ENCODE measurements at regions not wholly inside any gene's neighbourhood (a gene's known extent, or its start where the extent isn't known, plus 50 kb on each side); places are given as distances from the start of the nearest gene placed in this dataset.

DNA sequence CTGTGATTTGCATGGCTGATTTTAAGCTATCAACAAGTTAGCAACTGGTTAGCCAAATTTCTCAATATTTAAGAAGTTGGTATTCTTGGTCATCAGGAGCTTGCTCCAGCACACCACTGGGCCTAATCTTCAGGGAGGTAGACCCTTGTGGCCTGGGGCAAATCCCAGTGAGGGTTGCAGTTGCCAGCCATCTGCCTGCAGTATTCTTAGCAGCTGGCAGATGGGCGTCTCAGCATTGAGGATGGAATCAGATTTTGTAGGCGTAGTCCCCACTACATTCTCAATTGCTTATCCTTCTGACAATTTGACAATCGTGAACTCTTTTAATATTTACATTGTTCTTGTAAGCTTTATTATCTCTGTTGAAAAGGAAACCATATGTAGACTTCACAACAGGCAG lies 1266.2 kb downstream of the SLITRK5 start:
- WGBS: 95% methylated on average over 3 of the region's 3 CpGs
- no peaks in the 10 kb centered on the region for H3K4me1 ChIP-seq (ENCODE audit: control insufficient read depth in 2 of 2, insufficient read depth in 2 of 2, low read length in 2 of 2)
- no peak for DNase-seq (ENCODE audit: low read depth in 6 of 9, low spot score in 9 of 9)
- no peak overlapping the region for H3K27ac ChIP-seq (ENCODE audit: low read depth in 1 of 2, low read length in 1 of 2)
- H3K27me3 ChIP-seq (ENCODE audit: control insufficient read depth in 2 of 2, insufficient read depth in 1 of 2, low read length in 1 of 2): no peaks in the 10 kb centered on the region
- no peak overlapping the region for H3K4me3 ChIP-seq (ENCODE audit: low read length in 2 of 2)
- H3K36me3 ChIP-seq (ENCODE audit: control insufficient read depth in 2 of 2, insufficient read depth in 2 of 2, low read length in 1 of 2): no peaks in the 10 kb centered on the region
- H3K9me3 ChIP-seq (ENCODE audit: control insufficient read depth in 2 of 2, insufficient read depth in 1 of 2, low read length in 1 of 2): no peaks in the 10 kb centered on the region

DNA sequence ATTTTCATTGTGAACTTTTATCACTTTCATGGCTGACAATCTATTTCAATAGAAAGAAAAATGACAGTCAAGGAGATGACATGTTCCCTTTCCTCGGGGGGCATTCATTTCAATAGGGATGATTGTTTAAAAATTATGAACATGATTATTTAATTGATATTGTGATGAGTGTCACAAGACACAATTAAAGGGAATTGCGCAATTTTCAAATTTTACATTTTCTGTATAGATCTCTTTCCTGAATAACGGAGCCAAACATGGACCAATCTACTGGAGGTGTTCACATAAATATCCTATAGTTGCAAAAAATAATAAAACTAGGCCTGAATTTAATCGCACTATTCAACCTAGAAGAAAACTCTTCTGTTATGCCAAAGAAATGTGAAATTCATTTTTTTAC lies 1274.6 kb downstream of the SLITRK5 start:
- H3K4me3 ChIP-seq (ENCODE audit: low read length in 2 of 2): no peak overlapping the region
- H3K9me3 ChIP-seq (ENCODE audit: control insufficient read depth in 2 of 2, insufficient read depth in 1 of 2, low read length in 1 of 2): no peaks in the 10 kb centered on the region
- no peaks in the 10 kb centered on the region for H3K27me3 ChIP-seq (ENCODE audit: control insufficient read depth in 2 of 2, insufficient read depth in 1 of 2, low read length in 1 of 2)
- no peaks in the 10 kb centered on the region for H3K36me3 ChIP-seq (ENCODE audit: control insufficient read depth in 2 of 2, insufficient read depth in 2 of 2, low read length in 1 of 2)
- WGBS: 95% methylated on average over 4 of the region's 4 CpGs
- H3K27ac ChIP-seq (ENCODE audit: low read depth in 1 of 2, low read length in 1 of 2): no peak overlapping the region
- H3K4me1 ChIP-seq (ENCODE audit: control insufficient read depth in 2 of 2, insufficient read depth in 2 of 2, low read length in 2 of 2): no peaks in the 10 kb centered on the region
- DNase-seq (ENCODE audit: low read depth in 6 of 9, low spot score in 9 of 9): no peak

DNA sequence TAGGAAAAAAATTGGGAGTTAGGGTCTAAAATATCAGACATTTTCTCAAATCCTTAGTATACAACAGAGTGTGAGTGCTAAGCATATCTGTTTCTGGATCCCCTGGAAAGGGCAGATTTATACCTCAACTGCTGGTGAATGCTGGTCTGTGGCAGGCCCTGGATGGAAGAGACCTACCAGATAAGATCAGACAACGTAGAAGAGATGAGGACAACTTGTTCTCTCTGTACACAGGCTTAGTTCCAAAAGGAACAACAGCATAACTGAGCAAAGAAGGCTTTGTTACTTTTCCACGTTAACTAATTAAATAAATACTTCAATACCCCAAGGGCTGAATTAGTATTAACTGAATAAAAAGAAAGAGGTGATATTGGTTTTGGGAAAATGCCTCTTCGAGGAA lies 1277.3 kb downstream of the SLITRK5 start:
- Histone ChIP-seq H3K4me1 (ENCODE audit: control insufficient read depth in 2 of 2, insufficient read depth in 2 of 2, low read length in 2 of 2) (no peaks in the 10 kb centered on the region), H3K9me3 (ENCODE audit: control insufficient read depth in 2 of 2, insufficient read depth in 1 of 2, low read length in 1 of 2) (no peaks in the 10 kb centered on the region), H3K36me3 (ENCODE audit: control insufficient read depth in 2 of 2, insufficient read depth in 2 of 2, low read length in 1 of 2) (no peaks in the 10 kb centered on the region), H3K4me3 (ENCODE audit: low read length in 2 of 2) (no peak overlapping the region), H3K27me3 (ENCODE audit: control insufficient read depth in 2 of 2, insufficient read depth in 1 of 2, low read length in 1 of 2) (no peaks in the 10 kb centered on the region), H3K27ac (ENCODE audit: low read depth in 1 of 2, low read length in 1 of 2) (no peak overlapping the region)
- WGBS: 89% methylated on average over 3 of the region's 3 CpGs
- DNase-seq (ENCODE audit: low read depth in 6 of 9, low spot score in 9 of 9): no peak

GRCh38 chr13:88958821-88959220 lies 1287.7 kb downstream of the SLITRK5 start:
- H3K27me3 ChIP-seq (ENCODE audit: control insufficient read depth in 2 of 2, insufficient read depth in 1 of 2, low read length in 1 of 2): no peaks in the 10 kb centered on the region
- peak in 2 of 9 donors; percentile 0 to 7 for DNase-seq (ENCODE audit: low read depth in 6 of 9, low spot score in 9 of 9)
- 93% methylated on average over 2 of the region's 2 CpGs for WGBS
- no peak overlapping the region for H3K27ac ChIP-seq (ENCODE audit: low read depth in 1 of 2, low read length in 1 of 2)
- no peaks in the 10 kb centered on the region for H3K4me1 ChIP-seq (ENCODE audit: control insufficient read depth in 2 of 2, insufficient read depth in 2 of 2, low read length in 2 of 2)
- no peak overlapping the region for H3K4me3 ChIP-seq (ENCODE audit: low read length in 2 of 2)
- no peaks in the 10 kb centered on the region for H3K9me3 ChIP-seq (ENCODE audit: control insufficient read depth in 2 of 2, insufficient read depth in 1 of 2, low read length in 1 of 2)
- H3K36me3 ChIP-seq (ENCODE audit: control insufficient read depth in 2 of 2, insufficient read depth in 2 of 2, low read length in 1 of 2): no peaks in the 10 kb centered on the region

GRCh38 chr13:88976466-88976865 lies 1305.3 kb downstream of the SLITRK5 start:
- Histone ChIP-seq H3K27me3 (ENCODE audit: control insufficient read depth in 2 of 2, insufficient read depth in 1 of 2, low read length in 1 of 2) (no peaks in the 10 kb centered on the region), H3K27ac (ENCODE audit: low read depth in 1 of 2, low read length in 1 of 2) (no peak overlapping the region), H3K9me3 (ENCODE audit: control insufficient read depth in 2 of 2, insufficient read depth in 1 of 2, low read length in 1 of 2) (no peaks in the 10 kb centered on the region), H3K4me3 (ENCODE audit: low read length in 2 of 2) (no peak overlapping the region), H3K4me1 (ENCODE audit: control insufficient read depth in 2 of 2, insufficient read depth in 2 of 2, low read length in 2 of 2) (no peaks in the 10 kb centered on the region), H3K36me3 (ENCODE audit: control insufficient read depth in 2 of 2, insufficient read depth in 2 of 2, low read length in 1 of 2) (no peaks in the 10 kb centered on the region)
- no peak for DNase-seq (ENCODE audit: low read depth in 6 of 9, low spot score in 9 of 9)
- WGBS: 96% methylated on average over 4 of the region's 4 CpGs

- no peaks in the 10 kb centered on the region for H3K36me3 ChIP-seq (ENCODE audit: control insufficient read depth in 2 of 2, insufficient read depth in 2 of 2, low read length in 1 of 2)
- no peak for DNase-seq (ENCODE audit: low read depth in 6 of 9, low spot score in 9 of 9)
- H3K4me3 ChIP-seq (ENCODE audit: low read length in 2 of 2): no peak overlapping the region
- no peaks in the 10 kb centered on the region for H3K9me3 ChIP-seq (ENCODE audit: control insufficient read depth in 2 of 2, insufficient read depth in 1 of 2, low read length in 1 of 2)
- H3K4me1 ChIP-seq (ENCODE audit: control insufficient read depth in 2 of 2, insufficient read depth in 2 of 2, low read length in 2 of 2): no peaks in the 10 kb centered on the region
- WGBS: 68% methylated on average over 2 of the region's 2 CpGs
- no peaks in the 10 kb centered on the region for H3K27me3 ChIP-seq (ENCODE audit: control insufficient read depth in 2 of 2, insufficient read depth in 1 of 2, low read length in 1 of 2)
- no peak overlapping the region for H3K27ac ChIP-seq (ENCODE audit: low read depth in 1 of 2, low read length in 1 of 2)
Observed at GRCh38 chr13:88978607-88979006, 1307.4 kb downstream of the SLITRK5 start.

DNA sequence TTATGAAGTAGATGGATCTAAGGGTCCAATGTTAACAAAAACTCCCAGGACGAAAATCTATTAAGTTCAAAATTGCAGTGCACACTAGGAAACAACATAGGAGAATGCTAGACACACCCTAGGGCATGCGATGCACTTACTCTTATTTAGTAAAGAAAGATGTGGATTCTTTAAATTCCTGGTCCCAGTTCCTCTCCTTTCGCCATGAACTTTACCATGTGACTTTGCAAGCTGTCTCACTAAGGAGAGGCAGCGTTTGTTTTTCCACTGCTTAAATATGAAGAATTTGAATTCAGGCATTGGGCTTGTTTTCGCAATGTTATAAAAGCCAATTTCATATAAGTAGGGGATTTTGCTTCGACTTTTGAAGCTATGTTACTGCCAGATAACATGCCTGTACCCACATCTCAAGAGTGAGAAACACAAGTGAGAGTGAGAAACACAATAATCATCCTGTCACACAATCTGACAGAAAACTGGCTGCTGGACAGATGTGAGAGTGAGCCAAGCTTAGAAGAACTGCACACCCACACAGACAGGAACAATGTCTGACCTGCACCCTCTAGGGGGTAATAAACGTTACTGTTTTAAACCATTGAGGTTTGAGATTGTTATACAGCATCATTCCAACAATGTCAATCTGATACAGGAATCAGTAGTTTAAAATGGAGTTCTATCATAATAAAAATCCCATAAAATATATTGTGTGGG lies 1308.4 kb downstream of the SLITRK5 start:
- 69% methylated on average over 7 of the region's 7 CpGs for WGBS
- Histone ChIP-seq H3K27me3 (ENCODE audit: control insufficient read depth in 2 of 2, insufficient read depth in 1 of 2, low read length in 1 of 2) (no peaks in the 10 kb centered on the region), H3K36me3 (ENCODE audit: control insufficient read depth in 2 of 2, insufficient read depth in 2 of 2, low read length in 1 of 2) (no peaks in the 10 kb centered on the region), H3K9me3 (ENCODE audit: control insufficient read depth in 2 of 2, insufficient read depth in 1 of 2, low read length in 1 of 2) (no peaks in the 10 kb centered on the region), H3K4me1 (ENCODE audit: control insufficient read depth in 2 of 2, insufficient read depth in 2 of 2, low read length in 2 of 2) (no peaks in the 10 kb centered on the region), H3K27ac (ENCODE audit: low read depth in 1 of 2, low read length in 1 of 2) (peak overlapping the region in 1 of 2 donors; percentile 21), H3K4me3 (ENCODE audit: low read length in 2 of 2) (no peak overlapping the region)
- peak in 5 of 9 donors; percentile 0 to 36 (median 4) for DNase-seq (ENCODE audit: low read depth in 6 of 9, low spot score in 9 of 9)

DNA sequence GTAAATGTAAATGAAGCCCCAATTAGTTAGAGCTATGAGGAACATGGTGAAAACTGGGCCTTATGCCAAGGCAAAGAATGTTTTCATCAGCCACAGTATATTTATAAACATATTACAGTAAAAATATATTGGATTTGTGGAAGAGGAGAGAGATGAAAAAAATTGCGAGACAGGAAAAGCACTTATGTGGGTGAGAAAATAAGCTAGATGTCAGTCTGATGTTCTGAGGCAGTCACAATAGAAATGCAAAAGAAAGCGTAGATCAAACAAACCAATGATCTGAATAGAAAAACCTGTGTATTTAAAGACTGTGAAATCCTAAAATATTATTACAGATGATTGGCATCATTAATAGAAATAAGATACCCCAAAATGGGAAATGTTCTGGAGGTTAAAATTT lies 1332.5 kb downstream of the SLITRK5 start:
- no peak overlapping the region for H3K4me3 ChIP-seq (ENCODE audit: low read length in 2 of 2)
- no peaks in the 10 kb centered on the region for H3K36me3 ChIP-seq (ENCODE audit: control insufficient read depth in 2 of 2, insufficient read depth in 2 of 2, low read length in 1 of 2)
- 96% methylated on average over 2 of the region's 2 CpGs for WGBS
- DNase-seq (ENCODE audit: low read depth in 6 of 9, low spot score in 9 of 9): no peak
- H3K27me3 ChIP-seq (ENCODE audit: control insufficient read depth in 2 of 2, insufficient read depth in 1 of 2, low read length in 1 of 2): no peaks in the 10 kb centered on the region
- H3K27ac ChIP-seq (ENCODE audit: low read depth in 1 of 2, low read length in 1 of 2): no peak overlapping the region
- no peaks in the 10 kb centered on the region for H3K4me1 ChIP-seq (ENCODE audit: control insufficient read depth in 2 of 2, insufficient read depth in 2 of 2, low read length in 2 of 2)
- H3K9me3 ChIP-seq (ENCODE audit: control insufficient read depth in 2 of 2, insufficient read depth in 1 of 2, low read length in 1 of 2): no peaks in the 10 kb centered on the region

- H3K27ac ChIP-seq (ENCODE audit: low read depth in 1 of 2, low read length in 1 of 2): no peak overlapping the region
- H3K9me3 ChIP-seq (ENCODE audit: control insufficient read depth in 2 of 2, insufficient read depth in 1 of 2, low read length in 1 of 2): no peaks in the 10 kb centered on the region
- no peaks in the 10 kb centered on the region for H3K27me3 ChIP-seq (ENCODE audit: control insufficient read depth in 2 of 2, insufficient read depth in 1 of 2, low read length in 1 of 2)
- 93% methylated on average over 2 of the region's 2 CpGs for WGBS
- no peaks in the 10 kb centered on the region for H3K4me1 ChIP-seq (ENCODE audit: control insufficient read depth in 2 of 2, insufficient read depth in 2 of 2, low read length in 2 of 2)
- no peaks in the 10 kb centered on the region for H3K36me3 ChIP-seq (ENCODE audit: control insufficient read depth in 2 of 2, insufficient read depth in 2 of 2, low read length in 1 of 2)
- H3K4me3 ChIP-seq (ENCODE audit: low read length in 2 of 2): no peak overlapping the region
- no peak for DNase-seq (ENCODE audit: low read depth in 6 of 9, low spot score in 9 of 9)
Observed at GRCh38 chr13:89011615-89012014, 1340.4 kb downstream of the SLITRK5 start.

All from thymus (tissue), 11 donors.